Endothelial cell of umbilical vein (primary cell): ENCODE measurements at regions not wholly inside any gene's neighbourhood (a gene's known extent, or its start where the extent isn't known, plus 50 kb on each side); places are given as distances from the start of the nearest gene placed in this dataset.

Source experiments
- EZH2 ChIP-seq: IDR thresholded peaks from 2 replicates; pipeline ENCODE4 v1.6.1; 2012; ENCODE audit warnings: borderline replicate concordance, low read depth, mild to moderate bottlenecking, moderate library complexity, low read length, inconsistent platforms; ENCODE audit not compliant: severe bottlenecking
- FOS ChIP-seq: IDR thresholded peaks from 2 replicates; pipeline ENCODE4 v1.6.1; 2011; ENCODE audit warnings: mild to moderate bottlenecking, low read length, moderate library complexity, borderline replicate concordance; ENCODE audit not compliant: insufficient read depth
- JUN ChIP-seq: IDR thresholded peaks from 2 replicates; pipeline ENCODE4 v1.6.1; 2011; ENCODE audit warnings: borderline replicate concordance, low read depth; ENCODE audit not compliant: insufficient read length, insufficient read depth
- MYC ChIP-seq: IDR thresholded peaks from one replicate; pipeline ENCODE4 v1.6.1; 2011; ENCODE audit warnings: mild to moderate bottlenecking, low read depth, low read length
- POLR2A ChIP-seq: IDR thresholded peaks from 2 replicates; pipeline ENCODE4 v1.6.1; 2012; ENCODE audit warnings: low read depth, mild to moderate bottlenecking, control low read depth, low read length
- POLR2AphosphoS5 ChIP-seq: IDR thresholded peaks from 2 replicates; pipeline ENCODE4 v1.6.1; 2012; ENCODE audit warnings: low read depth, mild to moderate bottlenecking, control low read depth, low read length, moderate library complexity; ENCODE audit not compliant: insufficient read depth
- TF ChIP-seq, protein P1 (sequence below), 2 donors: IDR thresholded peaks; 1 replicate in 1 of 2; 2 replicates in 1 of 2; pipeline ENCODE4 v1.5.1; 2011; ENCODE audit warnings: low read length in 2 of 2, mild to moderate bottlenecking in 2 of 2, moderate library complexity in 2 of 2, control low read depth in 1 of 2, inconsistent platforms in 1 of 2, low read depth in 1 of 2; ENCODE audit not compliant: insufficient read depth in 1 of 2; ENCODE audit errors: extremely low read depth in 1 of 2
- TF ChIP-seq, protein P2 (sequence below): IDR thresholded peaks from 2 replicates; pipeline ENCODE4 v1.6.1; 2011; ENCODE audit not compliant: insufficient read depth, insufficient read length

DNA sequence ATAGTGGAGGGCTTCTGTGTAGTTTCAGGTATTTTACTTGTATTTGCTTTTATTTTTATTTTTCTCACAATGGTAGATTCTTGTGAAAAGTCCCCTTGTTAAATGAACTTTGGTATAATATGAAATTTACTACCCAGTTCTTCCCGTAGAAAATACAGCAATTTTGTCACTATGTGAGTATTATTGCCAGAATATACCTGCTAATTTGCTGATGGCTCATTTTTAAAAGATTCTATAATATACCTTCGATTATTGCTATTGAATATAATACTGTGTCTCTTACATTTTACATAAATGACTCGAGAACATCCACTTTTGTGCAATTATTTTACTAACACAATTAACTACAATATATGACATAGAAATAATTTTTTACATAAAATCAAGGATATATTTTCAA lies 262.3 kb upstream of the NOVA1 start:
- no peak for TF ChIP-seq FOS
- TF ChIP-seq, protein P1, sequence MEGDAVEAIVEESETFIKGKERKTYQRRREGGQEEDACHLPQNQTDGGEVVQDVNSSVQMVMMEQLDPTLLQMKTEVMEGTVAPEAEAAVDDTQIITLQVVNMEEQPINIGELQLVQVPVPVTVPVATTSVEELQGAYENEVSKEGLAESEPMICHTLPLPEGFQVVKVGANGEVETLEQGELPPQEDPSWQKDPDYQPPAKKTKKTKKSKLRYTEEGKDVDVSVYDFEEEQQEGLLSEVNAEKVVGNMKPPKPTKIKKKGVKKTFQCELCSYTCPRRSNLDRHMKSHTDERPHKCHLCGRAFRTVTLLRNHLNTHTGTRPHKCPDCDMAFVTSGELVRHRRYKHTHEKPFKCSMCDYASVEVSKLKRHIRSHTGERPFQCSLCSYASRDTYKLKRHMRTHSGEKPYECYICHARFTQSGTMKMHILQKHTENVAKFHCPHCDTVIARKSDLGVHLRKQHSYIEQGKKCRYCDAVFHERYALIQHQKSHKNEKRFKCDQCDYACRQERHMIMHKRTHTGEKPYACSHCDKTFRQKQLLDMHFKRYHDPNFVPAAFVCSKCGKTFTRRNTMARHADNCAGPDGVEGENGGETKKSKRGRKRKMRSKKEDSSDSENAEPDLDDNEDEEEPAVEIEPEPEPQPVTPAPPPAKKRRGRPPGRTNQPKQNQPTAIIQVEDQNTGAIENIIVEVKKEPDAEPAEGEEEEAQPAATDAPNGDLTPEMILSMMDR (IDR thresholded peaks at IDR 0.05; ENCODE audit: extremely low read depth in 1 of 2, insufficient read depth in 1 of 2, low read depth in 1 of 2, low read length in 2 of 2): no peak
- TF ChIP-seq EZH2: no peak
- TF ChIP-seq POLR2A: no peak
- no peak for TF ChIP-seq POLR2AphosphoS5
- TF ChIP-seq JUN: no peak
- TF ChIP-seq, protein P2, sequence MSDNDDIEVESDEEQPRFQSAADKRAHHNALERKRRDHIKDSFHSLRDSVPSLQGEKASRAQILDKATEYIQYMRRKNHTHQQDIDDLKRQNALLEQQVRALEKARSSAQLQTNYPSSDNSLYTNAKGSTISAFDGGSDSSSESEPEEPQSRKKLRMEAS: no peak
- no peak for TF ChIP-seq MYC
